ENCODE measurements at regions not wholly inside any gene's neighbourhood (a gene's known extent, or its start where the extent isn't known, plus 50 kb on each side); places are given as distances from the start of the nearest gene placed in this dataset.

- TF ChIP-seq CTCF (IDR thresholded peaks at IDR 0.05), result no peak
- TF ChIP-seq POLR2A (IDR thresholded peaks at IDR 0.05), result no peak
Observed at GRCh38 chrX:69424910-69425309, 79.2 kb upstream of the NALF2 start.
